ENCODE measurements at regions not wholly inside any gene's neighbourhood (a gene's known extent, or its start where the extent isn't known, plus 50 kb on each side); places are given as distances from the start of the nearest gene placed in this dataset.

DNA sequence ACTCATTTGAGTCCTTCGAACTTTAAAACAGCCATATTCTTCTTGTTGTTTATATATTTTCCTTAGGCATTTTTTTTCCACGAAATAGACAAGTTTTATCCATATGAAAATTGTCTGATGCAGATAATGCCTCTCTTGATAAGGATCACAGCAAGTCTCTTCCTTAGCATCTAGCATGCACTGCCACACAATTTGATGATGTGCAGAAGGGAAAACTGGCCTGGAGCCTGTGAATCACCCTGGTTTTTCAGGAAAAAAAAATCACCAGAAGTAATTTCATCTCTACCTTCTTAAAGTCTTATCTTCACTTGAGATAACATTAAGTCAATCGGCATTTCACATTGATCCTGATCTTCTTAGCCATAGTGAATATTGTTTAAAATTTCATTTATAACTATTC is 199.8 kb downstream of the TENT5A start:
- peaks cover 0 to 7% (median 3%) of the 10 kb centered on the region in 7 donors for H3K9me3 Mint-ChIP-seq
- WGBS (ENCODE audit: insufficient coverage): no CpG with 5 or more reads among the region's 3 CpGs

DNA sequence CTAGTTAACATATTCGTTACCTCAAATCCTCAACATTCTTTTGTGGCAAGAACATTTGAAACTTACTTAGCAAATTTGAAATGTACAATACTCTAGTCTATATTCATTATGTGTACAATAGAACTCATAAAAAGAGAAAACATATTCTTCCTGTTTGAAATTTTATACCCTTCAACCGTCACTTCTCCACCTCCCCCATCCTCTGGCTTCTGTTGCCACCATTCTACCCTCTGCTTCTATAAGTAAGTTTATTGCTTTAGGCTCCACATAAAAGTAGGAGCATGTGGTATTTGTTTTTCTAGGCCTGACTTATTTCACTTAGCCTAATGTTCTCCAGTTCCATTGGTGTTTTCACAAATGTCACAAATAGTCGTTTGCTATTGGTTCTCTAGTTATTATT is 205.3 kb downstream of the TENT5A start:
- Histone ChIP-seq H3K79me2 (ENCODE audit: insufficient read depth, low read length) (no peaks in the 10 kb centered on the region), H3K4me2 (replicated peaks; ENCODE audit: extremely low read depth, low read length, poor library complexity, severe bottlenecking) (no peak overlapping the region), H3K9me3 (replicated peaks in 1 of 2; ENCODE audit: control insufficient read depth in 1 of 2, insufficient read depth in 1 of 2, low read length in 2 of 2) (no peaks in the 10 kb centered on the region), H3K4me3 (replicated peaks in 1 of 3; ENCODE audit: low read depth in 2 of 3, low read length in 3 of 3) (no peak overlapping the region), H3K36me3 (replicated peaks in 1 of 2; ENCODE audit: control insufficient read depth in 1 of 2, insufficient read depth in 2 of 2, low read length in 2 of 2) (no peaks in the 10 kb centered on the region), H3K9ac (ENCODE audit: insufficient read depth, low read length, poor library complexity, severe bottlenecking) (no peak overlapping the region), H2AFZ (ENCODE audit: insufficient read depth, low read depth, low read length, poor library complexity, severe bottlenecking) (no peak overlapping the region), H4K20me1 (ENCODE audit: insufficient read depth, low read length) (no peaks in the 10 kb centered on the region), H3K27ac (ENCODE audit: low read depth in 1 of 2, low read length in 2 of 2) (no peak overlapping the region), H3K27me3 (ENCODE audit: control insufficient read depth in 2 of 2, insufficient read depth in 2 of 2, low read length in 2 of 2) (no peaks in the 10 kb centered on the region), H3K4me1 (ENCODE audit: control insufficient read depth in 1 of 2, insufficient read depth in 2 of 2, low read length in 2 of 2) (no peaks in the 10 kb centered on the region)
- Mint-ChIP-seq H3K27ac (no peak overlapping the region), H3K36me3 (no peaks in the 10 kb centered on the region), H3K4me1 (no peaks in the 10 kb centered on the region), H3K27me3 (ENCODE audit: low read depth in 3 of 3) (peaks cover 0 to 3% (median 1%) of the 10 kb centered on the region in 3 donors), H3K4me3 (no peak overlapping the region), H3K9me3 (peaks cover 0 to 8% (median 5%) of the 10 kb centered on the region in 7 donors)
- WGBS (ENCODE audit: insufficient coverage): no CpG with 5 or more reads among the region's 3 CpGs
- no peak for DNase-seq
- intact Hi-C loops (cut with micrococcal nuclease): no loop called here
- TF ChIP-seq, protein P1, sequence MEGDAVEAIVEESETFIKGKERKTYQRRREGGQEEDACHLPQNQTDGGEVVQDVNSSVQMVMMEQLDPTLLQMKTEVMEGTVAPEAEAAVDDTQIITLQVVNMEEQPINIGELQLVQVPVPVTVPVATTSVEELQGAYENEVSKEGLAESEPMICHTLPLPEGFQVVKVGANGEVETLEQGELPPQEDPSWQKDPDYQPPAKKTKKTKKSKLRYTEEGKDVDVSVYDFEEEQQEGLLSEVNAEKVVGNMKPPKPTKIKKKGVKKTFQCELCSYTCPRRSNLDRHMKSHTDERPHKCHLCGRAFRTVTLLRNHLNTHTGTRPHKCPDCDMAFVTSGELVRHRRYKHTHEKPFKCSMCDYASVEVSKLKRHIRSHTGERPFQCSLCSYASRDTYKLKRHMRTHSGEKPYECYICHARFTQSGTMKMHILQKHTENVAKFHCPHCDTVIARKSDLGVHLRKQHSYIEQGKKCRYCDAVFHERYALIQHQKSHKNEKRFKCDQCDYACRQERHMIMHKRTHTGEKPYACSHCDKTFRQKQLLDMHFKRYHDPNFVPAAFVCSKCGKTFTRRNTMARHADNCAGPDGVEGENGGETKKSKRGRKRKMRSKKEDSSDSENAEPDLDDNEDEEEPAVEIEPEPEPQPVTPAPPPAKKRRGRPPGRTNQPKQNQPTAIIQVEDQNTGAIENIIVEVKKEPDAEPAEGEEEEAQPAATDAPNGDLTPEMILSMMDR (IDR thresholded peaks at IDR 0.05): no peak

More for the DNA sequence above, 199.8 kb downstream of the TENT5A start:
- Mint-ChIP-seq H3K4me1 (no peaks in the 10 kb centered on the region), H3K4me3 (no peak overlapping the region), H3K27ac (no peak overlapping the region), H3K36me3 (no peaks in the 10 kb centered on the region), H3K27me3 (ENCODE audit: low read depth in 3 of 3) (peaks cover 0 to 1% (median 1%) of the 10 kb centered on the region in 3 donors)
- Histone ChIP-seq H3K27me3 (ENCODE audit: control insufficient read depth in 2 of 2, insufficient read depth in 2 of 2, low read length in 2 of 2) (no peaks in the 10 kb centered on the region), H4K20me1 (ENCODE audit: insufficient read depth, low read length) (no peaks in the 10 kb centered on the region), H3K9ac (ENCODE audit: insufficient read depth, low read length, poor library complexity, severe bottlenecking) (no peak overlapping the region), H3K4me3 (replicated peaks in 1 of 3; ENCODE audit: low read depth in 2 of 3, low read length in 3 of 3) (no peak overlapping the region), H2AFZ (ENCODE audit: insufficient read depth, low read depth, low read length, poor library complexity, severe bottlenecking) (no peak overlapping the region), H3K36me3 (replicated peaks in 1 of 2; ENCODE audit: control insufficient read depth in 1 of 2, insufficient read depth in 2 of 2, low read length in 2 of 2) (no peaks in the 10 kb centered on the region), H3K4me2 (replicated peaks; ENCODE audit: extremely low read depth, low read length, poor library complexity, severe bottlenecking) (no peak overlapping the region), H3K9me3 (replicated peaks in 1 of 2; ENCODE audit: control insufficient read depth in 1 of 2, insufficient read depth in 1 of 2, low read length in 2 of 2) (no peaks in the 10 kb centered on the region), H3K27ac (ENCODE audit: low read depth in 1 of 2, low read length in 2 of 2) (no peak overlapping the region), H3K4me1 (ENCODE audit: control insufficient read depth in 1 of 2, insufficient read depth in 2 of 2, low read length in 2 of 2) (no peaks in the 10 kb centered on the region), H3K79me2 (ENCODE audit: insufficient read depth, low read length) (no peaks in the 10 kb centered on the region)
- DNase-seq: no peak
- intact Hi-C loops (cut with micrococcal nuclease): no loop called here
- TF ChIP-seq, protein P1 (IDR thresholded peaks at IDR 0.05): no peak

All from CD14-positive monocyte (primary cell).